ENCODE measurements at regions not wholly inside any gene's neighbourhood (a gene's known extent, or its start where the extent isn't known, plus 50 kb on each side); places are given as distances from the start of the nearest gene placed in this dataset.

GRCh38 chr5:30997681-30998080 is 195.8 kb upstream of the CDH6 start:
- no peak for DNase-seq (ENCODE audit: low spot score)
- Mint-ChIP-seq H3K36me3 (ENCODE audit: low read depth) (no peaks in the 10 kb centered on the region), H3K27ac (no peak overlapping the region), H3K4me3 (no peak overlapping the region), H3K4me1 (peaks cover 18% of the 10 kb centered on the region), H3K9me3 (no peaks in the 10 kb centered on the region), H3K27me3 (ENCODE audit: insufficient read depth, low read depth, poor library complexity) (no peaks in the 10 kb centered on the region)
- Histone ChIP-seq H3F3A (replicated peaks; ENCODE audit: low read depth) (no peaks in the 10 kb centered on the region), H3K4me3 (no peak overlapping the region), H3K27ac (ENCODE audit: low read depth) (no peak overlapping the region), H2AFZ (no peak overlapping the region), H3K27me3 (ENCODE audit: insufficient read depth) (no peaks in the 10 kb centered on the region), H3K36me3 (ENCODE audit: insufficient read depth) (no peaks in the 10 kb centered on the region), H3K4me1 (ENCODE audit: insufficient read depth) (peaks cover 9% of the 10 kb centered on the region), H3K79me2 (replicated peaks; ENCODE audit: insufficient read depth) (no peaks in the 10 kb centered on the region), H3K4me2 (no peak overlapping the region), H3K9me2 (ENCODE audit: insufficient read depth) (no peaks in the 10 kb centered on the region), H4K20me1 (replicated peaks; ENCODE audit: insufficient read depth) (no peaks in the 10 kb centered on the region)
- no peak for ATAC-seq
- no peak for TF ChIP-seq CTCF (conservative IDR thresholded peaks at IDR 0.05; ENCODE audit: low read depth in 2 of 2)
- no peak for TF ChIP-seq ZNF114 (CRISPR knock-in tag; IDR thresholded peaks at IDR 0.05)
- TF ChIP-seq EZH2 (IDR thresholded peaks at IDR 0.05; ENCODE audit: low read depth, unreplicated experiment), result no peak
- TF ChIP-seq ETS1 (IDR thresholded peaks at IDR 0.05), result no peak
- TF ChIP-seq JUNB (IDR thresholded peaks at IDR 0.05; ENCODE audit: unreplicated experiment), result no peak
- TF ChIP-seq ZNF331 (CRISPR knock-in tag; IDR thresholded peaks at IDR 0.05; ENCODE audit: low read depth), result no peak
- TF ChIP-seq REST (IDR thresholded peaks at IDR 0.05; ENCODE audit: unreplicated experiment), result no peak
- no peak for TF ChIP-seq EZH2phosphoT487 (IDR thresholded peaks at IDR 0.05; ENCODE audit: unreplicated experiment)
- TF ChIP-seq ZNF462 (CRISPR knock-in tag; IDR thresholded peaks at IDR 0.05), result no peak
- TF ChIP-seq NANOG (IDR thresholded peaks at IDR 0.05; ENCODE audit: borderline replicate concordance), result no peak
- no peak for TF ChIP-seq CREB1 (CRISPR knock-in tag; IDR thresholded peaks at IDR 0.05; ENCODE audit: low read depth)
- TF ChIP-seq POLR2AphosphoS5 (IDR thresholded peaks at IDR 0.05; ENCODE audit: low read depth), result no peak
- TF ChIP-seq STAT1 (IDR thresholded peaks at IDR 0.05; ENCODE audit: unreplicated experiment), result no peak

Data from GM23338 (cell line).